Effector memory CD4-positive, alpha-beta T cell (primary cell): ENCODE measurements at regions not wholly inside any gene's neighbourhood (a gene's known extent, or its start where the extent isn't known, plus 50 kb on each side); places are given as distances from the start of the nearest gene placed in this dataset.

Source experiments
- DNase-seq, 3 donors: peaks; one replicate each; pipeline ENCODE4 v3.0.0-alpha.2; 2020
- H3K27ac ChIP-seq: 2 replicates; pipeline ENCODE4 v1.7.0; 2013; ENCODE audit warnings: mild to moderate bottlenecking, low read length, moderate library complexity; ENCODE audit not compliant: insufficient read depth, poor library complexity, severe bottlenecking
- H3K27me3 ChIP-seq: replicated peaks from 2 replicates; pipeline ENCODE4 v1.7.0; 2013; ENCODE audit warnings: mild to moderate bottlenecking, low read length; ENCODE audit not compliant: insufficient read depth, control insufficient read depth, poor library complexity, severe bottlenecking
- H3K36me3 ChIP-seq: 2 replicates; pipeline ENCODE4 v1.7.0; 2013; ENCODE audit warnings: mild to moderate bottlenecking, low read length, moderate library complexity; ENCODE audit not compliant: control insufficient read depth, insufficient read depth
- H3K4me1 ChIP-seq: 2 replicates; pipeline ENCODE4 v1.7.0; 2013; ENCODE audit warnings: low read length, mild to moderate bottlenecking; ENCODE audit not compliant: control insufficient read depth, insufficient read depth, poor library complexity, severe bottlenecking
- H3K4me3 ChIP-seq: 2 replicates; pipeline ENCODE4 v1.7.0; 2013; ENCODE audit warnings: low read length, low read depth, mild to moderate bottlenecking; ENCODE audit not compliant: insufficient read depth, poor library complexity, severe bottlenecking
- H3K9me3 ChIP-seq: 2 replicates; pipeline ENCODE4 v1.7.0; 2013; ENCODE audit warnings: mild to moderate bottlenecking, low read length, moderate library complexity; ENCODE audit not compliant: control insufficient read depth

GRCh38 chr7:10085231-10085630 lies 888.4 kb upstream of the PHF14 start:
- Histone ChIP-seq H3K4me3 (no peak overlapping the region), H3K27me3 (no peaks in the 10 kb centered on the region), H3K36me3 (no peaks in the 10 kb centered on the region), H3K4me1 (no peaks in the 10 kb centered on the region), H3K9me3 (no peaks in the 10 kb centered on the region), H3K27ac (no peak overlapping the region)
- no peak for DNase-seq

GRCh38 chr7:10100572-10100971 lies 873.1 kb upstream of the PHF14 start:
- Histone ChIP-seq H3K9me3 (no peaks in the 10 kb centered on the region), H3K4me3 (no peak overlapping the region), H3K4me1 (no peaks in the 10 kb centered on the region), H3K27me3 (no peaks in the 10 kb centered on the region), H3K27ac (no peak overlapping the region), H3K36me3 (no peaks in the 10 kb centered on the region)
- no peak for DNase-seq

- no peak for DNase-seq
- Histone ChIP-seq H3K4me3 (no peak overlapping the region), H3K9me3 (no peaks in the 10 kb centered on the region), H3K4me1 (no peaks in the 10 kb centered on the region), H3K27ac (no peak overlapping the region), H3K27me3 (no peaks in the 10 kb centered on the region), H3K36me3 (no peaks in the 10 kb centered on the region)
These were observed 872.3 kb upstream of the PHF14 start for GRCh38 chr7:10101351-10101750.

GRCh38 chr7:10104292-10104691 lies 869.4 kb upstream of the PHF14 start:
- no peak overlapping the region for H3K4me3 ChIP-seq
- no peak for DNase-seq
- H3K27me3 ChIP-seq: no peaks in the 10 kb centered on the region
- no peaks in the 10 kb centered on the region for H3K4me1 ChIP-seq
- H3K36me3 ChIP-seq: no peaks in the 10 kb centered on the region
- no peaks in the 10 kb centered on the region for H3K9me3 ChIP-seq
- no peak overlapping the region for H3K27ac ChIP-seq

GRCh38 chr7:10106609-10107008 lies 867.1 kb upstream of the PHF14 start:
- H3K4me1 ChIP-seq: no peaks in the 10 kb centered on the region
- H3K36me3 ChIP-seq: no peaks in the 10 kb centered on the region
- no peaks in the 10 kb centered on the region for H3K27me3 ChIP-seq
- no peak overlapping the region for H3K4me3 ChIP-seq
- H3K27ac ChIP-seq: no peak overlapping the region
- H3K9me3 ChIP-seq: no peaks in the 10 kb centered on the region
- no peak for DNase-seq

GRCh38 chr7:10116511-10116910 lies 857.2 kb upstream of the PHF14 start:
- no peaks in the 10 kb centered on the region for H3K27me3 ChIP-seq
- H3K4me3 ChIP-seq: no peak overlapping the region
- H3K36me3 ChIP-seq: no peaks in the 10 kb centered on the region
- H3K4me1 ChIP-seq: no peaks in the 10 kb centered on the region
- DNase-seq: no peak
- H3K9me3 ChIP-seq: no peaks in the 10 kb centered on the region
- no peak overlapping the region for H3K27ac ChIP-seq

GRCh38 chr7:10117815-10118214 lies 855.9 kb upstream of the PHF14 start:
- Histone ChIP-seq H3K4me3 (no peak overlapping the region), H3K4me1 (no peaks in the 10 kb centered on the region), H3K27me3 (no peaks in the 10 kb centered on the region), H3K27ac (no peak overlapping the region), H3K36me3 (no peaks in the 10 kb centered on the region), H3K9me3 (no peaks in the 10 kb centered on the region)
- no peak for DNase-seq

GRCh38 chr7:10120936-10121335 lies 852.7 kb upstream of the PHF14 start:
- Histone ChIP-seq H3K27me3 (no peaks in the 10 kb centered on the region), H3K4me3 (no peak overlapping the region), H3K9me3 (no peaks in the 10 kb centered on the region), H3K27ac (no peak overlapping the region), H3K4me1 (no peaks in the 10 kb centered on the region), H3K36me3 (no peaks in the 10 kb centered on the region)
- no peak for DNase-seq

GRCh38 chr7:10121631-10122030 lies 852.0 kb upstream of the PHF14 start:
- Histone ChIP-seq H3K4me3 (no peak overlapping the region), H3K27me3 (no peaks in the 10 kb centered on the region), H3K36me3 (no peaks in the 10 kb centered on the region), H3K27ac (no peak overlapping the region), H3K4me1 (no peaks in the 10 kb centered on the region), H3K9me3 (no peaks in the 10 kb centered on the region)
- no peak for DNase-seq

GRCh38 chr7:10122551-10123100 lies 851.0 kb upstream of the PHF14 start:
- H3K27me3 ChIP-seq: no peaks in the 10 kb centered on the region
- no peak overlapping the region for H3K4me3 ChIP-seq
- H3K9me3 ChIP-seq: no peaks in the 10 kb centered on the region
- H3K4me1 ChIP-seq: no peaks in the 10 kb centered on the region
- no peak overlapping the region for H3K27ac ChIP-seq
- H3K36me3 ChIP-seq: no peaks in the 10 kb centered on the region
- no peak for DNase-seq

GRCh38 chr7:10128748-10129147 lies 844.9 kb upstream of the PHF14 start:
- Histone ChIP-seq H3K4me3 (no peak overlapping the region), H3K27ac (no peak overlapping the region), H3K4me1 (no peaks in the 10 kb centered on the region), H3K9me3 (no peaks in the 10 kb centered on the region), H3K27me3 (no peaks in the 10 kb centered on the region), H3K36me3 (no peaks in the 10 kb centered on the region)
- DNase-seq: no peak
